ENCODE measurements at regions not wholly inside any gene's neighbourhood (a gene's known extent, or its start where the extent isn't known, plus 50 kb on each side); places are given as distances from the start of the nearest gene placed in this dataset.

DNA sequence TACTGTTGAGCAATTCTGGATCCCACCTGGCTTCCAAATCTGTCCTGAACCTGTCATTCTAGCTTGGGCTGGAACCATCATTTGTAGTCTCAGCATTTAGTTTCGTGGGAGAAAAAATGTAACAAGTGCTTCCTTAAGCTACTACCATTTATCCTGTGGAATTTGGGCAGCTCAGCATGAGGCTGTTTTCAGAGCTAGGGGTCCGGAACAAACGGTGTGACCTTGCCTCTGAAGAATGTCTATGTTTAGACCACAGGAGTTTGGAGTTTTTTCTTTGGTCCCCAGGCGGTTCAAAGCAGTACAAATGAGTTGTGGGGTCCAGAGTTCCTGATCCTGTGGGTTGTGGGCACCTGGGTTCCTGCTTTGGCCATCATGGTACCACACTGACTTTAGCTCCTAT lies 59.1 kb upstream of the TMEM178A start:
- ChIA-PET POLR2A (no interaction called here), CTCF (interaction anchor here (0.9 to 2.5 kb wide), 2 partner anchors 13 to 90 kb away, joined by 4 to 13 read pairs; no protein-coding TSS in a partner anchor)
- TF ChIP-seq, protein P1, sequence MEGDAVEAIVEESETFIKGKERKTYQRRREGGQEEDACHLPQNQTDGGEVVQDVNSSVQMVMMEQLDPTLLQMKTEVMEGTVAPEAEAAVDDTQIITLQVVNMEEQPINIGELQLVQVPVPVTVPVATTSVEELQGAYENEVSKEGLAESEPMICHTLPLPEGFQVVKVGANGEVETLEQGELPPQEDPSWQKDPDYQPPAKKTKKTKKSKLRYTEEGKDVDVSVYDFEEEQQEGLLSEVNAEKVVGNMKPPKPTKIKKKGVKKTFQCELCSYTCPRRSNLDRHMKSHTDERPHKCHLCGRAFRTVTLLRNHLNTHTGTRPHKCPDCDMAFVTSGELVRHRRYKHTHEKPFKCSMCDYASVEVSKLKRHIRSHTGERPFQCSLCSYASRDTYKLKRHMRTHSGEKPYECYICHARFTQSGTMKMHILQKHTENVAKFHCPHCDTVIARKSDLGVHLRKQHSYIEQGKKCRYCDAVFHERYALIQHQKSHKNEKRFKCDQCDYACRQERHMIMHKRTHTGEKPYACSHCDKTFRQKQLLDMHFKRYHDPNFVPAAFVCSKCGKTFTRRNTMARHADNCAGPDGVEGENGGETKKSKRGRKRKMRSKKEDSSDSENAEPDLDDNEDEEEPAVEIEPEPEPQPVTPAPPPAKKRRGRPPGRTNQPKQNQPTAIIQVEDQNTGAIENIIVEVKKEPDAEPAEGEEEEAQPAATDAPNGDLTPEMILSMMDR (IDR thresholded peaks at IDR 0.05; ENCODE audit: low read depth, low read length): no peak
- no peak for DNase-seq (ENCODE audit: low read depth, low spot score)
- Histone ChIP-seq H3K9me3 (ENCODE audit: control insufficient read depth, insufficient read depth, low read length) (no peaks in the 10 kb centered on the region), H3K27ac (ENCODE audit: low read depth, low read length) (no peak overlapping the region), H3K4me3 (ENCODE audit: low read depth, low read length) (no peak overlapping the region), H3K27me3 (ENCODE audit: control insufficient read depth, insufficient read depth, low read length) (peaks cover 5% of the 10 kb centered on the region)

DNA sequence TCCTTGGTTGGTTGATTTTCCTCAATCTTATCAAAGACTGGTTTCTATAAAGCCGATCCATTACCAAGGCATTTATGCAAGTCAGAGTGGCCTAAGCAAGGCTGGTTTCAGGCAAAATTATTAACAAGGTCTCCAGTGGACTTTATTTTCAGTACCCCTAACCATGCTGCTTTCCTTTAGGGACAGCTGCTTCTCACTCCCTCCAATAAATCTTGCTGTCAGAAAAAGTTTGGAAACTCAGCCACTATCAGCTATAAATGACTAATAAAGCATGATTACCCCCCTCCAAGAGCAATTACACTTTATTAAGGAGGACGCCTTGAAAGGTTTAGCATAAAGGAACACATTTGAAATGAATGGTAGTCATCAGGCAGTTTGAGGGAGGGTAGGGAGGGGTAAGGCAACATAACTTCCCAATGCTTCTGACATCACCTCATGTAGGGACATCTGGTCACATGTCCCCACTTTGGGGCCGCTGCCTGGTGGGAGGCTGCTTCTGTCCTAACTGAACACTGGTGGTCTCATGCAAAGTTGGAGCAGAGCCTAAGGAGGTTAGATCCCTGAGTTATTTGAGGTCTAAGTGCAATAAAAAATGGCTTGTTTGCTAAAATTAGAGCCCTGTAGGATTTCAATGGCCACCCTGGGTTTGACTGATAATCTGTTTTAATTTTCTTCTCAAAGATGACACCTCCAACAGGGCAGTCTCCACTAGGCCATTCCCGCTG lies 58.0 kb upstream of the TMEM178A start:
- Histone ChIP-seq H3K27ac (ENCODE audit: low read depth, low read length) (no peak overlapping the region), H3K27me3 (ENCODE audit: control insufficient read depth, insufficient read depth, low read length) (peaks cover 5% of the 10 kb centered on the region), H3K4me3 (ENCODE audit: low read depth, low read length) (no peak overlapping the region), H3K9me3 (ENCODE audit: control insufficient read depth, insufficient read depth, low read length) (no peaks in the 10 kb centered on the region)
- TF ChIP-seq, protein P1 (IDR thresholded peaks at IDR 0.05; ENCODE audit: low read depth, low read length): no peak
- ChIA-PET POLR2A (no interaction called here), CTCF (interaction anchor here (0.7 to 2.5 kb wide), 3 partner anchors 14 to 89 kb away, joined by 4 to 13 read pairs (median 5); no protein-coding TSS in a partner anchor)
- DNase-seq (ENCODE audit: low read depth, low spot score): no peak

DNA sequence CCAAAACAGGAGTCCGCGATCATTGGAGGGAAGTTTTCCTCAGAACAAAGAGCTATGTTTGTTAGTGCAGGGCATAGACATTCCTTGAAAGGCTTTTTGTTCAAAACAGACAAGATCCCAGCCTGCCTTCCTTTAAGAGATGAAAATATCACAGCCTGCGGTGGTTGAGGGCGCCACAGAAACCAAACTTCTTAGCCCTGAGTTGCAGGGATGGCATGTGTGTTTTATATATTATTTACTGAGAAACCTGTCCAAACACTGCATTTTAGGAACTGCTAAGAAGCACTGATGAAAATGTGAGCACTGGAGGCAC lies 57.5 kb upstream of the TMEM178A start:
- CTCF ChIA-PET: interaction anchor here (2.5 kb wide), 1 partner anchor 15 kb away, joined by 13 read pairs; no protein-coding TSS in a partner anchor
- POLR2A ChIA-PET: no interaction called here
- no peak for DNase-seq (ENCODE audit: low read depth, low spot score)
- peaks cover 5% of the 10 kb centered on the region for H3K27me3 ChIP-seq (ENCODE audit: control insufficient read depth, insufficient read depth, low read length)
- TF ChIP-seq, protein P1 (IDR thresholded peaks at IDR 0.05; ENCODE audit: low read depth, low read length): no peak
- no peak overlapping the region for H3K4me3 ChIP-seq (ENCODE audit: low read depth, low read length)
- H3K27ac ChIP-seq (ENCODE audit: low read depth, low read length): no peak overlapping the region
- H3K9me3 ChIP-seq (ENCODE audit: control insufficient read depth, insufficient read depth, low read length): no peaks in the 10 kb centered on the region

DNA sequence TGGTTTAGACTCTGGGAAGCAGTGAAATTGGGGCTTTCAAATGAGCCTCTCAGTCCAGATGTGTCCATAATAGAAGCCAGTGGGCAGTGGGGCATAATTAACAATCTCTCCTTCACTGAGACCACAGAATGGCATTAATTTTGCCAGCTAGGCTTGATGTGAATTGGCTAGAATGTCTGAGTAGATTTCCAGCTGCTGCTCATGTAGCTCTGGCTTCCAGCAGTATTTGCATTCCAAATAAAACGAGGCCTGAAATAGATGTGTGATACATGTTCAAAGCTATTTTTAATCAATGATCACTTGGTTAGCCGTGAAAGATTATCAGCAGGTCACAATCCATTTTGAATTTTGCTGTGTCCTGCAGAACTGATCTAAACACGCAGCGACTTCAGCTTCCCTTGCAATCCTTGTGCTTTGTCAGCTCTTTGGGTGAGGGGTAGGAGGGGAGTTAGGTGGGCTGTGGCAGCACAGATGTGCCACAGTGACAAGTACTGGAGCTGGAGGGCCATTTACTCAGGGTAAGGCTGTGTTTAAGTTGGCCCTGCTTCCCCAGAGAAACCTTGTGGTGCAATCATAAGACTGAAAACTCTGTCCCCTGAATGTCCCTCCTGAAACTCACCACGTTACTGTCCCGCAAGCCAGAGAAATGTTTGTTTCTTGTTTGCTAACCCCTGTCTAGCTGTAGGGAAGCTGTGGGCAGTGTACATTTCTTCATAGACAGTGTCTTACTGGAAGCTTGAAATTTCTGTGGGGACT lies 56.9 kb upstream of the TMEM178A start:
- no peak overlapping the region for H3K27ac ChIP-seq (ENCODE audit: low read depth, low read length)
- peaks cover 7% of the 10 kb centered on the region for H3K27me3 ChIP-seq (ENCODE audit: control insufficient read depth, insufficient read depth, low read length)
- CTCF ChIA-PET: interaction anchor here (0.5 to 2.0 kb wide), 3 partner anchors 15 to 77 kb away, joined by 3 to 6 read pairs (median 4); no protein-coding TSS in a partner anchor
- no peak for DNase-seq (ENCODE audit: low read depth, low spot score)
- H3K9me3 ChIP-seq (ENCODE audit: control insufficient read depth, insufficient read depth, low read length): no peaks in the 10 kb centered on the region
- TF ChIP-seq, protein P1 (IDR thresholded peaks at IDR 0.05; ENCODE audit: low read depth, low read length): no peak
- no peak overlapping the region for H3K4me3 ChIP-seq (ENCODE audit: low read depth, low read length)
- POLR2A ChIA-PET: no interaction called here

DNA sequence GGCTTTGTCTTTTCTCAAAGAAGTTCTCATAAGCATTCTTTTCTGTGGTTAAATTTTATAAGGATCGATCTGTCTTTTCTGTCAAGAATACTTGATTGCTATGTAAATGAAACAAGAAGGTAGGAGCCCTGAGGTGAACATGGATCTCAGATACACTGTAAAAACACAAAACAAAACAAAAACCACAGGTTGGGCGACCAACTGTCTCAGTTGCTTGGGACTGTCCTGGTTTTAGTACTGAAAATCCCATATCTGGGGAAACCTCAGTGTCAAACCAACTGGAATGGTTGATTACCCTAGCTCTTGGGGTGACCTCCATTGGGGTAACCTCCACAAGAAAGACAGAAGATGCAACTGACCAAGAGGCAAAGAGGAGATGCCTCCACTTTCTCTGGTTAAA lies 55.8 kb upstream of the TMEM178A start:
- Histone ChIP-seq H3K27me3 (ENCODE audit: control insufficient read depth, insufficient read depth, low read length) (peaks cover 5% of the 10 kb centered on the region), H3K4me3 (ENCODE audit: low read depth, low read length) (no peak overlapping the region), H3K27ac (ENCODE audit: low read depth, low read length) (no peak overlapping the region), H3K9me3 (ENCODE audit: control insufficient read depth, insufficient read depth, low read length) (no peaks in the 10 kb centered on the region)
- DNase-seq (ENCODE audit: low read depth, low spot score): no peak
- TF ChIP-seq, protein P1 (IDR thresholded peaks at IDR 0.05; ENCODE audit: low read depth, low read length): no peak
- POLR2A ChIA-PET: no interaction called here
- CTCF ChIA-PET: interaction anchor here (0.5 to 2.0 kb wide), 3 partner anchors 16 to 62 kb away, joined by 4 to 6 read pairs (median 5); no protein-coding TSS in a partner anchor

All from AG04450 (cell line).